ENCODE measurements at regions not wholly inside any gene's neighbourhood (a gene's known extent, or its start where the extent isn't known, plus 50 kb on each side); places are given as distances from the start of the nearest gene placed in this dataset.

GRCh38 chrX:104391906-104392305 is 137.2 kb upstream of the ESX1 start:
- Histone ChIP-seq H3K4me2 (ENCODE audit: low read depth, low read length) (no peak overlapping the region), H3K9me3 (ENCODE audit: control insufficient read depth, insufficient read depth, low read length) (no peaks in the 10 kb centered on the region), H2AK5ac (ENCODE audit: low read depth, low read length) (no peak overlapping the region), H3K14ac (replicated peaks; ENCODE audit: low read depth, low read length) (no peak overlapping the region), H2BK120ac (ENCODE audit: low read depth, low read length) (no peak overlapping the region), H4K8ac (ENCODE audit: low read depth in 2 of 2, low read length in 2 of 2) (no peak overlapping the region), H4K20me1 (ENCODE audit: insufficient read depth, low read length) (no peaks in the 10 kb centered on the region), H4K91ac (ENCODE audit: insufficient read depth, low read depth, low read length) (no peak overlapping the region), H3K4me1 (ENCODE audit: control insufficient read depth, insufficient read depth, low read length) (no peaks in the 10 kb centered on the region), H2BK20ac (ENCODE audit: low read depth, low read length) (no peak overlapping the region), H3K36me3 (ENCODE audit: control insufficient read depth, insufficient read depth, low read length) (no peaks in the 10 kb centered on the region), H3K27ac (ENCODE audit: insufficient read depth, low read length) (no peak overlapping the region), H2BK5ac (ENCODE audit: low read depth, low read length, poor library complexity, severe bottlenecking) (no peak overlapping the region), H3K18ac (ENCODE audit: low read depth, low read length) (no peak overlapping the region), H3K4ac (ENCODE audit: low read depth, low read length) (no peak overlapping the region), H2BK15ac (ENCODE audit: low read depth, low read length) (no peak overlapping the region), H3K9me1 (ENCODE audit: insufficient read depth, low read length) (no peaks in the 10 kb centered on the region), H2AFZ (replicated peaks; ENCODE audit: low read length, poor library complexity) (no peak overlapping the region), H2AK9ac (replicated peaks; ENCODE audit: low read depth, low read length, poor library complexity) (no peak overlapping the region), H3K4me3 (ENCODE audit: insufficient read depth, low read depth, low read length) (no peak overlapping the region), H3K23ac (ENCODE audit: low read depth, low read length) (no peak overlapping the region), H3K56ac (ENCODE audit: extremely low read depth, insufficient read depth, low read length) (no peak overlapping the region), H3K9ac (ENCODE audit: low read depth, low read length) (no peak overlapping the region), H4K5ac (ENCODE audit: low read depth, low read length) (no peak overlapping the region), H3K27me3 (ENCODE audit: control insufficient read depth, insufficient read depth, low read length) (peaks cover 6% of the 10 kb centered on the region), H3K79me1 (ENCODE audit: low read depth in 1 of 2, low read length in 2 of 2) (no peaks in the 10 kb centered on the region)
- WGBS, 2 experiments (ENCODE audit: extremely low coverage in 2 of 2, insufficient read length in 1 of 2): 33% methylated on average over 1 of the region's 4 CpGs; no CpG with 5 or more reads in 1 of the 2 experiments
- TF ChIP-seq SMC3 (IDR thresholded peaks at IDR 0.05; ENCODE audit: low read depth, low read length): no peak
- TF ChIP-seq RCOR1 (IDR thresholded peaks at IDR 0.05; ENCODE audit: insufficient replicate concordance, low read length): no peak
- in situ Hi-C loops (cut with MboI; ENCODE audit: low sequenced_read_pairs): no loop called here
- BruUV-seq (replicated peaks): no TSS peak
- ChIA-PET CTCF (no interaction called here), POLR2A (ENCODE audit: unreplicated experiment) (no interaction called here)
- no peak for ATAC-seq (ENCODE audit: low read depth)
- intact Hi-C loops (cut with micrococcal nuclease): no loop called here
- no peak for DNase-seq
- dilution Hi-C loops (cut with HindIII; ENCODE audit: low sequenced_read_pairs, unreplicated experiment): no loop called here

Data from IMR-90 (cell line).